ENCODE measurements at regions not wholly inside any gene's neighbourhood (a gene's known extent, or its start where the extent isn't known, plus 50 kb on each side); places are given as distances from the start of the nearest gene placed in this dataset.
"Not testable (repeated sequence)": the region's sequence is repeated elsewhere in the genome, so short reads cannot be mapped to it uniquely, and the experiment has no call there.

DNA sequence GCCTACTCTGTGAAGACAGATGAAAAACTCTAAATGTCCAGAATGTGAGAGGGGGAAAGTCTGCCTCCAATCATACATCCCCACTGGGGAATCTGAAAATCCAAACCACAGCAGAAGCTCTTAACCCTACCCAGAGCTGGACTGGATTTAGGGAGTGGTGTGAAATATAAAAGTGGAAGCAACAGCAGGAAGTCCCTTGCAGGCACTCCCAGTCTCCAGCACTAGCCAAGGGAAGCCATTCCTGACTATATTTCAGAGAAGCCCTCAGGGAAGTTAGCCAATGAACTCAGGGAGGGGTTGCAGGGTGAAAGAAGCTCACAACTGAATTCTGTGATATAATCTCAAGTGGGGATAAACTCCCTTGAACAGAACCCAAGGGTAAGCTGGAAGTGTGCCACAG is 51.5 kb downstream of the CRPPA start:
- DNase-seq (ENCODE audit: low read depth): no peak

DNA sequence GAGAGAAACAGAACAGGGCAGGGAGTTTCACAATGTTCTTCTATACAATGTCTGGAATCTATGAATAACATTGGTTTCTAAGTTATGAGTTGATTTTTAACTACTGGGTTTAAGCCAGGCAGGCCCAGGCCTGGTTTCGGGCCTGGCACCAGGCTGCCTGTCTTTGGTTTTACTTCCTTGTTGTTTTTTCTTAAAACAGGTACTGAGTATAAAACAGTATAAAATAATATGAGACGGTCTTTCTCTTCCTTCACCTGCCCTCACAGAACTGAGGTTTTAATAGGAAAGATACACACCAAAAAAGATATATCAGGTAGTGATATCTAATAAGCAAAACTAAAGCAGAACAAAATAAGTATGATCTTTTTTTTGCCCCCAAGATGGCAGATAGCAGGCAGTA is 52.0 kb downstream of the CRPPA start:
- not testable (repeated sequence) for DNase-seq (ENCODE audit: low read depth)

DNA sequence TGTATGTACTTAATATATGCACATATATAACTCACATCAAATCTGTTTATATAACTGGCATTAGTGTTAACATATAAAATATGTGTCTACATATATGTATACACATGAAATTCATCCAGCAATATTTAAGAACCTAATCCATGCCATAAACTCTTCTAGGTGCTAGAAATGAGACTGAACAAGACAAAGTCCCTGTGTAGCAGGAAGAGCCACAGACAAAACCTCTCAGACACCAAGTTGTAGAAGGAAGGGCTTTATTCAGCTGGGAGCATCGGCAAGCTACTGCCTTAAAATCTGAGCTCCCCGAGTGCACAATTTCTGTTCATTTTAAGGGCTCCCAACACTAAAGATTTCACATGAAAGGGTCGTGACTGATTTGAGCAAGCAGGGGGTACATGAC is 52.5 kb downstream of the CRPPA start:
- no peak for DNase-seq (ENCODE audit: low read depth)

DNA sequence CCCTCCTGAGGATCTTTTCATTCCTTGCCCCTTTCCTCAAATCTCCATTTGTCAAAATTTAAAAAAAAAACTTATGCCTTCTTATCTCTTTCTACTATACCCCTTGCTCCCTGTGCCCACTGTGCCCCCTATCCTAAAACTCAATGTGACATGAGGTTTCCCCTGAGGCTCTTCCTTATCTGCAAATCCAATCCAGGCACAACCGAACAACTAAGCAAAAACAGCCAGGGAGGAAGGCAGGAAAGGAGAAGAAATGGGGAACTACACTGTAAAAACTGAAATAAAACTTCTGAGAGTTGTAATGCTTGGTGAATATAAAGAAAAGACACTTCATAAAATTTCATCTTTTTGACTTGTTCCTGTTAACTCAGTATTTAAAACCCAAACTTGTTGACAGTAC is 54.2 kb downstream of the CRPPA start:
- no peak for DNase-seq (ENCODE audit: low read depth)

- no peak for DNase-seq (ENCODE audit: low read depth)
Measured at GRCh38 chr7:16365952-16366351, 55.4 kb downstream of the CRPPA start.

- DNase-seq (ENCODE audit: low read depth): no peak
Measured at GRCh38 chr7:16365177-16365576, 56.2 kb downstream of the CRPPA start.

DNA sequence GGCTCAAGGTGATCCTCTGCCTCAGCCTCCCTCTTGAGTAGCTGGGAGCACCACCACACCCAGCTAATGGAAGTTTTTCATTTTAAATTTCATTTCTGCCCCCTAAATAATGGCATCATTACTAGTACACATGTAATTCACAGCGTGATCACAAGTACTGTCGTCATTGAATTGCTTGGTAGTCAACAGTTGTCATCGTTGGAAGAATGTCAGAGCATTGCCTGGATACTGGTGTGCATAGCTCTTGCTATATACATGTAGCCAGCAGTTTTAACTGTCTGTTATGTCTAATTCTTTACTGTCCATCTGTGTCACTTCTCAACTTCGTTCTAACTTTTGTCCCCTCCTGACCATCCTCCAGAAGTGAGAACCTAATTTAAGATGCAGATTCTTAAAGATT is 62.1 kb downstream of the CRPPA start:
- DNase-seq (ENCODE audit: low read depth): no peak

GRCh38 chr7:16357921-16358320 is 63.4 kb downstream of the CRPPA start:
- DNase-seq (ENCODE audit: low read depth): no peak

- DNase-seq (ENCODE audit: low read depth): no peak
Measured at GRCh38 chr7:16357474-16357873, 63.9 kb downstream of the CRPPA start.

DNA sequence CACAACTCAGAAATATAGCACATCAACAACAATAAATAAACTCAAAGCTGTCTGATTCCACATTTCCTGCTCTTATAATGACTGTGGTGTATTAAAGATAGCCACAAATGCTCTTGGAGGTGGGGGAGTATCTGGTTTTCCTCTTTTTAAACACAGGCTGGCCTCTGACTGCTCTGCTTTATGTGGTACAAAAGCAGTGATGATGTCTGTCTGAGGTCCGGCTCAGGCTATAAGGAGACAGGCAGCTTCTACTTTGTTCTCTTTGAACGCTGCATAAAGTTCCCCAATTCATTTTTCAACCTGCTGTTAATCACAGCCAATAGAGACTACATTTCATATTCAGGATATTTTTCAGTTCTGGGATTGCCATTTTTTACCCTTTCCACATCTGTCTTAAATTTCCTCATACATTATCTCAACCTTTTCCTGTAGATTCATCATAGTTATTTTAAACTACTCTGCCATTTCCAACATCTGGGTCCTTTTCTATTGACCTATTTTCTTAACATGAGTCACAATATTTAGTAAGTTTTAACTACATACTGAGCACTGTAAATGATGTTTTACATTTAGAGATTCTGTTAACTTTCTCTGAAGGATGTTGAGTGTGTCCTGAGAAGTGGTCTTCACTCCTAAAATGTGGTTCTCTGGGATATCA is 64.9 kb downstream of the CRPPA start:
- DNase-seq (ENCODE audit: low read depth): peak; percentile 5

DNA sequence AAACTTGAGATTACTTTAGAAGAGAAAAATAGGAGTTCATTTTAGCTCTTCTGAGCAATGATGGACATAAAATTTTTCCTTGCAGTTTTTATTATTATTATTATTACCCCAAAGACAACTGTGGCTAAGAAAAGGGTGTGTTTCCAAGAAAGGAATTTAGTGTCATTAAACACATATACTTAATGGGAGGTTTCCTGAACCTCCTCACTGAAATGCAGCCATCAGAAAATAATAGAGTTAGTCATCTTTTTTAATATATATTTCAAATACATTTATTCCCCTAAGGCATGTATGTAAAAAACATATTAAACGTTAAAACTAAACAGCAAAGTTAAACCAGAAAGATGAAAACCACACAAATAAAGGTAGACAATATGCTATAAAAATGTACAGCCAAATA is 66.8 kb downstream of the CRPPA start:
- DNase-seq (ENCODE audit: low read depth): no peak

- no peak for DNase-seq (ENCODE audit: low read depth)
Measured at GRCh38 chr7:16353226-16353625, 68.1 kb downstream of the CRPPA start.

GRCh38 chr7:16350634-16351033 is 70.7 kb downstream of the CRPPA start:
- DNase-seq (ENCODE audit: low read depth): no peak

DNA sequence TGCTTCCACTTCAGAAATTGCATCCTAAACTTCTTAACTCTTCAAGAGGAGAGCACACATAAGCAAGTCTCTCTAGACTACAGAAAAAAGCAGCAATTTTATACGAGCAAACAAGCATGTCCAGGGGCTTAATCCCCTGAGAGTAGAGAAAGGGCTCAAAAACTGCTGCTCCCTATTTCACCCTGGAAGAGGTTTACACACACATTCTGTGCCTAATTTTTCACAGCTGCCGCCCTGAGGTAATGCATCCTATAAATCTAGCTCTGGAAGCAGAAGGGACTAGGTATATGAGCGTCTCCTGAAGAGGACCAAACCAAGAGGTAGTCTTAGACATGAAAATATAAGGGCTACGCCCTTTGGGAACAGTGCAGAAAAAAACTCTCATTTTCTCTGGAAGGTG is 73.1 kb downstream of the CRPPA start:
- DNase-seq (ENCODE audit: low read depth): no peak

DNA sequence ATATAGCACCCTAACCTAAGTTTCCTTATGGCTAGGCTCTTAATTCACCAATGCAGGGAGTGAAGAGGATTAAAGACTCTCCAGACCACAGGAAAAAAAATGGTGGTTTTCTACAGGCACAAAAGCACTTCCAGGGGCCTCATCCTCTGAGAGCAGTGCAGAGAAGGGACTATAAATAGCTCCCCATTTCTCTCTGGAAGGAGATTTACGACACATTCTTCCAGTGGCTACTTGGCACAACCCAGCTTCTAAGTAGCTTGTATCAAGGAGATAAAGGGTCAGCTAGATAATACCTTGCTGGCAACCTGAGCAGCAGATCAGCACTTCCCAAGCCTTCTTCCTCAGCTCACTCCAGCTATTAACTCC is 73.5 kb downstream of the CRPPA start:
- DNase-seq (ENCODE audit: low read depth): no peak

DNA sequence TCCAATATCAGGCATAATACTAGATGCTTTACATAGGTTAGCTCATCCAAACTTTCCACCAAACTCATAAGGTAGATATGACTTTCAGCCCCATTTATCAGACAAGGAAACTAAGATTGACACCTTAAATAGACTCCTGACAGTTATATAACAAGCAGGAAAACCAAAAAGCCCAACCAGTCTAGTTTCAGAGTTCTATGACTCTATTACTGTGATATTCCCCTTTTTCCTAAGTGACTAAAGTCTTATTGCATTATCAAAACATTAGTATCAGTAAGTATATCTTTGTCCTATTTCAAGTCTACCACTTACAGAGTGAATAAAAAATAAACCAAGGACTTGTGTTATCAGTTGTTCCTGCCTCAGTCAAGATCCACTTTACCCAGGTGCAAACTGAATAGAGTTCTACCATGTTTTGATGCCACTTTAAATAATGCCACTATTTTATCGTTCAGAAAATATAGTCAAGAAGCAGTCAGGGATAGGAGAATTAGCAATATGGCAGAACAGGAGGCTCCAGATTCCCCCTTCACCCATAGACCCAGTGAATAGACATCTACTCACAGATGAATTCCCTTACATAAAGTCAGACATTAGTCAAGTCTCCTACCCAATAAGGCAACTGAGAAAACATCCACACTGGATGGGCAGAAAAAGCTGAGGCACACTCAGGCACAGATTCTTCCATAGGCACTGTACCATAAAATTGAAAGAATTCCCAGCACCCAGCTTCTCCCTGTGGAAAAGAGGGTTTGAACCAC is 74.1 kb downstream of the CRPPA start:
- DNase-seq (ENCODE audit: low read depth): no peak

DNA sequence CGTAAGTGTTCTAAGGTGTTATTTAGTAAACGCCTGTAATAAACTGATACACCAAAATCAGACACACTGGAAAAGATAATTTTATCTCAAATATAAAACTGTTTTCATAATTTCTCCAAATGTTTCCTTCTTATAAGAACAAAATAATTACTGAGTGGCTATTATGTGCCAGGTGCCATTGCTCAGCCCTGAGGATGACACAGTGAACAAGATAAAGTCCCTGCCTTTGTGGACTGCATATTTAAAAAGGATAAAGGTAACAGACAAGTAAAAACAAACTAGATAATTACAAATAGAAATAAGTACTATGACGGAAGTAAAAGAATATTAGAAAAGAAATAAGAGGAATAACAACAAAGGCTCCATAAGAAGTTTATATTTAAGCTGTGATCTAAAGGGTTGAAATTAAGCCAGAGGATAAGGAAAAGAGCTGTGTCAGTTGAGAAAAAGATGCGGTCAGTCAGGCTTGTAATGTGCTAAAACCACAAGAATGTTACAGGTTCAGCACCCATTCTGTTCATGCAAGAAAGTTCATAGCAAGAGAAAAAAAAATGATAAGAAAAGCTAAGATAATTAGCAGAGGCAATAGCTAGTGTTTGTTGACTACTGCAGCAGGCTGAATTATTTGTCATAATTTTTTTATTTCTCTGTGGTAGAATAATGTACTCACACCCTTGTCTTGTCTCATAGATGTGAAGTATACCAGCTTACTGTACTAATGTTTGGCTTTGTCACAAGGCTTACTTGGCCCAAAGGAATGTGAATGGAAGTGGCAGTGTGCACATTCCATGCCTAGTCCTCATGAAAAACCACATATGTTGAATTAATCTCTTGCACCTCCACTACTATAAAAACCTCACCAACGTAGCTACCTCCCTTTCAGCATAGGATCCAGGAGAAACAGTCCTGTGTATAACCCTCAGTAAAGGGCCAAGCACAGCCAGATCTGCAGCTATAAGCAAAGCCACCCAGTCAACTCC is 75.1 kb downstream of the CRPPA start:
- DNase-seq (ENCODE audit: low read depth): no peak

GRCh38 chr7:16344927-16345326 is 76.4 kb downstream of the CRPPA start:
- no peak for DNase-seq (ENCODE audit: low read depth)

DNA sequence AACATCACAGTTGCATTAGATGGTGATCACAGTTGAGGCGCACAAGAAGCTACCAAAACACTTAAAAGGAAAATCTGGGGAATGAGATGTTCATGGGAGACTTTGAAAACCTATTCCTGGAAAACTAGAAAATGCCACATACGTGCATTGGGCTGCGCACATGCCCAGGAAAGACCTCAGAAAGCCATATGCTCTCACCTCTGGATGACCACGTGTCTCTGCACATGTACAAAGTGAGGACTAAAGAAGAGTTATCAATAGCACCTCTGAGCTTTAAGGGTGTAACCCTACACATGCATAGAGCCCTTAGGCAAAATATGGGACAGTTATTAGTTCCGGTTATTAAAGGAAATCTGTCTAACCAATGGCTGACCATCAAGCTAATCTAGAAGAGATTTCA is 77.7 kb downstream of the CRPPA start:
- DNase-seq (ENCODE audit: low read depth): no peak

DNA sequence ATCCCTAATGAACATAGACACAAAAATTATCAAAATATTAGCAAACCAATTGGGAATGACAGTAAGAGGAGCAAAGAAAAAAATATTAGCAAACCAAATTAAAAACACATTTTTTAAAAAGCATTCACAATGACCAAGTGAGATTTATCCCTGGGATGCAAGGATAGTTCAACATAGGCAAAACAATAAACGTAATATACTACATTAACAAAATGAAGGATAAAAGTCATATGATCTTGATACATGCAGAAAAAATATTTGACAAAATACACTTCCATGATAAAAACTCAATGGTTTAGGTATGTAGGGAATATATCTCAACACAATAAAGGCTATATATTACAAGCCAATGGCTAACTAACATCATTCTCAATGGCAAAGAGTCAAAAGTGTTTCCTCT is 83.3 kb downstream of the CRPPA start:
- no peak for DNase-seq (ENCODE audit: low read depth)

GRCh38 chr7:16326106-16326505 is 95.2 kb downstream of the CRPPA start:
- DNase-seq (ENCODE audit: low read depth): no peak

DNA sequence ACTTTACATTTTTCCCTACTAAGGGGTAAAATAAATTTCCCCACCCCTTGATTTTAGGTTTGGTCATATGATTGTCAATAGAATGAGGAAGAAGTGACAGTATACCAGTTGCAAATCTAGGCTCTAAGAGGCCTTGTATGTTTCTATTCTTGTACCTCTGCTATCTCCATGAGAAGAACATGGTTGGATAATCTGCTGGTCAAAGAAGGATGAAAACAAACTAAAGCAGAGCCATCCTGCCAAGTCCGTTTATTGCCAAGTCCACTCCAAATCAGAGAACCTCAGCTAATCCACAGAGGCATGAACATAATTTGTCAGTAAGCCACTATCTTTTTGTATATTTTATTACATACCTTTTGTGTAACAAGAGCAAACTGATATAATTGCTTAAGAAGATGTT is 98.0 kb downstream of the CRPPA start:
- no peak for DNase-seq (ENCODE audit: low read depth)

DNA sequence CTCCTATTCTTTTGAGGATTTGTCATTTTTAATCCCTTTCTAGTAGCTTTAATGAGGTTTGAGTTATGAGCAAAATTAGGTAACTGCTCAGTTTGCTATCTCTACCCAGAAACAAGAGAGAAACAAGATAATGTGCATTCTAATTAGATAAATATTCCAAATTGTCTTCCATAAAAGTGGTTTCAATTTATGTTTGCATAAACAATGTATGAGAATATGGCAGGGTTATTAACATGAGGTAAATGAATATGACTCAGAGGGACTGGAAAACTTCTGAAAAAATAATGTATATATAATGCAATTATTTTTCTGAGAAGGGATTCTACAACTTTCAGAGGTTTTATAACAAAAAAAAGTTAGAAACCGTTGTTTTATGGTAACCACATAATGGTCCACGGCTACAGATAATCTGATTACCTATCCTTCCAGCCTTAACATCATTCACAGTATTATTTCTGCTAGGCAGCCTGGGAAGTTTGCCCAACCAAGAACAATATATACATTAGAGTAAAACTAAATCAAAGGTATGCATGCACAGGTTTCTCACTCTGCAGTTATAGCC is 101.2 kb downstream of the CRPPA start:
- no peak for DNase-seq (ENCODE audit: low read depth)
